ENCODE measurements at regions not wholly inside any gene's neighbourhood (a gene's known extent, or its start where the extent isn't known, plus 50 kb on each side); places are given as distances from the start of the nearest gene placed in this dataset.

- no peak for TF ChIP-seq CTCF (IDR thresholded peaks at IDR 0.05; ENCODE audit: insufficient read depth, low read depth, low read length)
- ChIA-PET POLR2A (no interaction called here), CTCF (interaction anchor here (0.5 to 0.7 kb wide), 4 partner anchors 40 to 1426 kb away, joined by 3 read pairs; no protein-coding TSS in a partner anchor)
- no peaks in the 10 kb centered on the region for H3K27me3 ChIP-seq (ENCODE audit: control insufficient read depth, insufficient read depth, low read length)
- H3K36me3 ChIP-seq (ENCODE audit: control insufficient read depth, insufficient read depth, low read length) = no peaks in the 10 kb centered on the region
- DNase-seq (ENCODE audit: low read depth) = no peak
- H3K4me3 ChIP-seq (ENCODE audit: low read depth, low read length) = no peak overlapping the region
These were observed 283.6 kb upstream of the KLF6 start for GRCh38 chr10:4068629-4069028.

GRCh38 chr10:4067931-4068561 lies 283.0 kb upstream of the KLF6 start:
- TF ChIP-seq CTCF (IDR thresholded peaks at IDR 0.05; ENCODE audit: insufficient read depth, low read depth, low read length) = no peak
- ChIA-PET CTCF (interaction anchor here (0.6 to 0.7 kb wide), 3 partner anchors 151 to 589 kb away, joined by 3 to 4 read pairs (median 3); no protein-coding TSS in a partner anchor), POLR2A (no interaction called here)
- peak; percentile 61 for DNase-seq (ENCODE audit: low read depth)
- Histone ChIP-seq H3K4me3 (ENCODE audit: low read depth, low read length) (no peak overlapping the region), H3K36me3 (ENCODE audit: control insufficient read depth, insufficient read depth, low read length) (no peaks in the 10 kb centered on the region), H3K27me3 (ENCODE audit: control insufficient read depth, insufficient read depth, low read length) (no peaks in the 10 kb centered on the region)

GRCh38 chr10:4067531-4067930 lies 282.5 kb upstream of the KLF6 start:
- no peaks in the 10 kb centered on the region for H3K27me3 ChIP-seq (ENCODE audit: control insufficient read depth, insufficient read depth, low read length)
- DNase-seq (ENCODE audit: low read depth) = no peak
- ChIA-PET CTCF (interaction anchor here (0.6 to 1.1 kb wide), 2 partner anchors 16 to 151 kb away, joined by 3 to 4 read pairs; no protein-coding TSS in a partner anchor), POLR2A (no interaction called here)
- no peak overlapping the region for H3K4me3 ChIP-seq (ENCODE audit: low read depth, low read length)
- no peak for TF ChIP-seq CTCF (IDR thresholded peaks at IDR 0.05; ENCODE audit: insufficient read depth, low read depth, low read length)
- H3K36me3 ChIP-seq (ENCODE audit: control insufficient read depth, insufficient read depth, low read length) = no peaks in the 10 kb centered on the region

GRCh38 chr10:4066581-4067390 lies 281.8 kb upstream of the KLF6 start:
- Histone ChIP-seq H3K36me3 (ENCODE audit: control insufficient read depth, insufficient read depth, low read length) (no peaks in the 10 kb centered on the region), H3K4me3 (ENCODE audit: low read depth, low read length) (no peak overlapping the region), H3K27me3 (ENCODE audit: control insufficient read depth, insufficient read depth, low read length) (no peaks in the 10 kb centered on the region)
- CTCF ChIA-PET = interaction anchor here (1.1 kb wide), 1 partner anchor 15 kb away, joined by 3 read pairs; no protein-coding TSS in a partner anchor
- no peak for TF ChIP-seq CTCF (IDR thresholded peaks at IDR 0.05; ENCODE audit: insufficient read depth, low read depth, low read length)
- no peak for DNase-seq (ENCODE audit: low read depth)
- POLR2A ChIA-PET = no interaction called here

- DNase-seq (ENCODE audit: low read depth) = no peak
- TF ChIP-seq CTCF (IDR thresholded peaks at IDR 0.05; ENCODE audit: insufficient read depth, low read depth, low read length) = no peak
- H3K36me3 ChIP-seq (ENCODE audit: control insufficient read depth, insufficient read depth, low read length) = no peaks in the 10 kb centered on the region
- no peaks in the 10 kb centered on the region for H3K27me3 ChIP-seq (ENCODE audit: control insufficient read depth, insufficient read depth, low read length)
- CTCF ChIA-PET = no interaction called here
- POLR2A ChIA-PET = no interaction called here
- no peak overlapping the region for H3K4me3 ChIP-seq (ENCODE audit: low read depth, low read length)
These were observed 279.5 kb upstream of the KLF6 start for GRCh38 chr10:4064489-4064888.
